ENCODE measurements at regions not wholly inside any gene's neighbourhood (a gene's known extent, or its start where the extent isn't known, plus 50 kb on each side); places are given as distances from the start of the nearest gene placed in this dataset.
"Not testable (repeated sequence)": the region's sequence is repeated elsewhere in the genome, so short reads cannot be mapped to it uniquely, and the experiment has no call there.

GRCh38 chr9:61523897-61524620 lies 334.2 kb downstream of the SPATA31A7 start:
- not testable (repeated sequence) for H3K27me3 Mint-ChIP-seq, H3K27ac Mint-ChIP-seq, DNase-seq, H3K4me1 Mint-ChIP-seq, ATAC-seq, H3K4me3 Mint-ChIP-seq
- H3K9me3 Mint-ChIP-seq, result peaks cover 9 to 14% of the 10 kb centered on the region in 2 donors

- not testable (repeated sequence) for H3K27me3 Mint-ChIP-seq, H3K27ac Mint-ChIP-seq, H3K4me1 Mint-ChIP-seq, H3K4me3 Mint-ChIP-seq, ATAC-seq, DNase-seq, H3K9me3 Mint-ChIP-seq
Measured at GRCh38 chr9:61525629-61526028, 335.8 kb downstream of the SPATA31A7 start.

- not testable (repeated sequence) for H3K4me1 Mint-ChIP-seq, H3K4me3 Mint-ChIP-seq, DNase-seq, H3K9me3 Mint-ChIP-seq, ATAC-seq, H3K27me3 Mint-ChIP-seq
- peak overlapping the region in 1 of 2 donors; percentile 54 for H3K27ac Mint-ChIP-seq
Measured at GRCh38 chr9:61550101-61550748, 360.4 kb downstream of the SPATA31A7 start.

GRCh38 chr9:61571403-61572127 lies 381.7 kb downstream of the SPATA31A7 start:
- peaks cover 10 to 11% of the 10 kb centered on the region in 2 donors for H3K9me3 Mint-ChIP-seq
- DNase-seq, H3K27me3 Mint-ChIP-seq, H3K4me1 Mint-ChIP-seq, H3K4me3 Mint-ChIP-seq, ATAC-seq, H3K27ac Mint-ChIP-seq: not testable (repeated sequence)

GRCh38 chr9:61572364-61572763 lies 382.5 kb downstream of the SPATA31A7 start:
- not testable (repeated sequence) for H3K27me3 Mint-ChIP-seq, DNase-seq, ATAC-seq, H3K4me1 Mint-ChIP-seq, H3K27ac Mint-ChIP-seq, H3K4me3 Mint-ChIP-seq
- H3K9me3 Mint-ChIP-seq, result peaks cover 10 to 11% of the 10 kb centered on the region in 2 donors

- DNase-seq, H3K27ac Mint-ChIP-seq, H3K27me3 Mint-ChIP-seq, H3K4me3 Mint-ChIP-seq, H3K4me1 Mint-ChIP-seq, ATAC-seq: not testable (repeated sequence)
- H3K9me3 Mint-ChIP-seq, result peaks cover 10 to 11% of the 10 kb centered on the region in 2 donors
Measured at GRCh38 chr9:61573432-61573831, 383.6 kb downstream of the SPATA31A7 start.

All from stimulated activated naive CD8-positive, alpha-beta T cell treated with anti-CD3 and anti-CD28 coated beads, Interleukin-15, amount 100 ng/mL, for 72 hours (primary cell).